Stomach (tissue), 8 donors: ENCODE measurements at regions not wholly inside any gene's neighbourhood (a gene's known extent, or its start where the extent isn't known, plus 50 kb on each side); places are given as distances from the start of the nearest gene placed in this dataset.

Source experiments
- DNase-seq, 2 donors: peaks; one replicate each; pipeline versions ENCODE4 v3.0.0 to v3.0.0-alpha.2; 2013 to 2019
- H3K27ac ChIP-seq, 5 donors: fragments of 200-600 bp in 4 of 5; sonication (generic) in 4 of 5; one replicate each; pipeline ENCODE4 v1.5.1; 2013 to 2019; ENCODE audit warnings: mild to moderate bottlenecking in 1 of 5, moderate library complexity in 1 of 5
- H3K27me3 ChIP-seq, 3 donors: fragments of 200-600 bp; sonication (generic); one replicate each; pipeline ENCODE4 v1.5.1; 2017 to 2019; ENCODE audit warnings: mixed run types in 1 of 3
- H3K36me3 ChIP-seq, 4 donors: fragments of 200-600 bp; sonication (generic); 1 replicate in 3 of 4; 2 replicates in 1 of 4; pipeline ENCODE4 v1.5.1; 2016 to 2019
- H3K4me1 ChIP-seq, 4 donors: fragments of 200-600 bp; sonication (generic); one replicate each; pipeline ENCODE4 v1.5.1; 2016 to 2019
- H3K4me3 ChIP-seq, 4 donors: fragments of 200-600 bp; sonication (generic) in 3 of 4; one replicate each; pipeline ENCODE4 v1.5.1; 2016 to 2019; ENCODE audit warnings: mild to moderate bottlenecking in 1 of 4
- H3K9me3 ChIP-seq, 4 donors: fragments of 200-600 bp; sonication (generic); one replicate each; pipeline ENCODE4 v1.5.1; 2016 to 2019
- EP300 ChIP-seq: sonication (generic); formaldehyde crosslinking; IDR thresholded peaks from one replicate; pipeline ENCODE4 v1.6.1; 2017; ENCODE audit warnings: antibody characterized with exemption
- POLR2A ChIP-seq, 4 donors: fragments of 450-650 bp; IDR thresholded peaks; one replicate each; pipeline ENCODE4 v1.6.1; 2016; ENCODE audit warnings: antibody characterized with exemption in 4 of 4, control low read depth in 2 of 4, mild to moderate bottlenecking in 1 of 4, moderate library complexity in 1 of 4
- POLR2AphosphoS5 ChIP-seq, 3 donors: sonication (generic); formaldehyde crosslinking; IDR thresholded peaks; one replicate each; pipeline ENCODE4 v1.6.1; 2016; ENCODE audit warnings: antibody characterized with exemption in 3 of 3
- WGBS, 5 donors: extraction: QIAGEN DNeasy Blood & Tissue Kit in 3 of 5; methylation state at CpG; one replicate each; pipeline versions ENCODE4 v1.1.5 to v1.1.7; 2013 to 2018; 5-methylcytosine and 5-hydroxymethylcytosine counted together
- intact Hi-C: fragments of 100-400 bp; cut with DNase I; formaldehyde crosslinking; loops from one replicate; pipeline ENCODE4 v1.15.1; 2023; ENCODE audit warnings: low total_unique reads
- TF ChIP-seq, protein P1 (sequence below), 7 experiments: fragments of 450-650 bp in 4 of 7; fragments of 200-600 bp in 3 of 7; sonication (generic) in 3 of 7; IDR thresholded peaks; one replicate each; pipeline ENCODE4 v1.5.1; 2016 to 2019; ENCODE audit warnings: antibody characterized with exemption in 7 of 7, control low read depth in 2 of 7, mild to moderate bottlenecking in 1 of 7
- donor health status: healthy with polysubstance abuse.
- donor health status: Bipolar disorder and iron deficiency.
- donor health status: healthy.

DNA sequence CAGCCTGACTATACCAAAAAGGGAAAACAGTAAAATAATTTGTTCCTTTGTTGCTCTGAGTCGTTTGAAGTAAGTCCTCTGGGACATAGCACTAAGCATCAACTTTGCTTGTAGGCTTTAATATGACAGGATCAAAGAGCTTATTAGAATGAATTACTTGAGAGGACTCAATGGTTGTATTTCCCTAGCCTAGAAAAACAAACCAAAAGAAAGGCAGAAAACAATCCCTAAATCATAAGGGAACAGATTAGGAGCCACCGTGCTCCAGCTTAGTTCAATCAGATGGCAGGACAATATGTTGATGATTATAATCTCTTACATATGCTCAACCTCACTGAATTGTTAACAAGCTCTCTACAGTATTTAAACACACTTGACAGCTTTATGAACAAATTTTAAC, 988.4 kb downstream of the FLRT2 start:
- no peak overlapping the region for H3K4me3 ChIP-seq
- H3K27ac ChIP-seq: no peak overlapping the region
- H3K27me3 ChIP-seq: no peaks in the 10 kb centered on the region
- DNase-seq: no peak
- H3K36me3 ChIP-seq: no peaks in the 10 kb centered on the region
- 26 to 45% (median 31%) methylated on average over 2 of the region's 2 CpGs for WGBS, 5 donors
- H3K9me3 ChIP-seq: no peaks in the 10 kb centered on the region
- peaks cover 0 to 20% (median 8%) of the 10 kb centered on the region in 4 donors for H3K4me1 ChIP-seq
- TF ChIP-seq POLR2A (IDR thresholded peaks at IDR 0.05): no peak
- intact Hi-C loops: no loop called here

DNA sequence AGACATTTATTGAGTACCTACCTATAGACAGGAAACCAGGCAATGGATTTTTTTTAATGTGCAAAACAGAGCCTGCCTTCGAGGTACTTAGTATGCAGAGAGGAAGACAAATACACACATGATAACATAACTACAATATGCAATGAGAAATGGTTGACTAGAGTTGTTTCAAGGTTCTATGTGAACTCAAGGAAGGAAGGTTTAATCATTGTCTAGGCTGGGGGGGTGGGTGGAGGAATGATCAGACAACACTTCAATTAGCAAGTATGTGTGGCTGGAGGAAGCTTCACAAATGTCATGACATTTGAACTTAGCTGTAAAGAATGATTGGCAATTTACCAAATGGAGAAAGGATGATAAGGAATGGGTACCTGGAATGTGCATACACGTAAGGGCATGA, 985.3 kb downstream of the FLRT2 start:
- no peaks in the 10 kb centered on the region for H3K36me3 ChIP-seq
- no peaks in the 10 kb centered on the region for H3K27me3 ChIP-seq
- H3K4me3 ChIP-seq: no peak overlapping the region
- DNase-seq: no peak
- H3K9me3 ChIP-seq: no peaks in the 10 kb centered on the region
- TF ChIP-seq POLR2AphosphoS5 (IDR thresholded peaks at IDR 0.05) (no peak), POLR2A (IDR thresholded peaks at IDR 0.05) (no peak)
- TF ChIP-seq, protein P1, sequence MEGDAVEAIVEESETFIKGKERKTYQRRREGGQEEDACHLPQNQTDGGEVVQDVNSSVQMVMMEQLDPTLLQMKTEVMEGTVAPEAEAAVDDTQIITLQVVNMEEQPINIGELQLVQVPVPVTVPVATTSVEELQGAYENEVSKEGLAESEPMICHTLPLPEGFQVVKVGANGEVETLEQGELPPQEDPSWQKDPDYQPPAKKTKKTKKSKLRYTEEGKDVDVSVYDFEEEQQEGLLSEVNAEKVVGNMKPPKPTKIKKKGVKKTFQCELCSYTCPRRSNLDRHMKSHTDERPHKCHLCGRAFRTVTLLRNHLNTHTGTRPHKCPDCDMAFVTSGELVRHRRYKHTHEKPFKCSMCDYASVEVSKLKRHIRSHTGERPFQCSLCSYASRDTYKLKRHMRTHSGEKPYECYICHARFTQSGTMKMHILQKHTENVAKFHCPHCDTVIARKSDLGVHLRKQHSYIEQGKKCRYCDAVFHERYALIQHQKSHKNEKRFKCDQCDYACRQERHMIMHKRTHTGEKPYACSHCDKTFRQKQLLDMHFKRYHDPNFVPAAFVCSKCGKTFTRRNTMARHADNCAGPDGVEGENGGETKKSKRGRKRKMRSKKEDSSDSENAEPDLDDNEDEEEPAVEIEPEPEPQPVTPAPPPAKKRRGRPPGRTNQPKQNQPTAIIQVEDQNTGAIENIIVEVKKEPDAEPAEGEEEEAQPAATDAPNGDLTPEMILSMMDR (IDR thresholded peaks at IDR 0.05): no peak
- H3K4me1 ChIP-seq: peaks cover 0 to 8% (median 0%) of the 10 kb centered on the region in 4 donors
- no peak overlapping the region for H3K27ac ChIP-seq
- WGBS, 5 donors: 30 to 59% (median 44%) methylated on average over 2 of the region's 2 CpGs
- intact Hi-C loops: no loop called here

DNA sequence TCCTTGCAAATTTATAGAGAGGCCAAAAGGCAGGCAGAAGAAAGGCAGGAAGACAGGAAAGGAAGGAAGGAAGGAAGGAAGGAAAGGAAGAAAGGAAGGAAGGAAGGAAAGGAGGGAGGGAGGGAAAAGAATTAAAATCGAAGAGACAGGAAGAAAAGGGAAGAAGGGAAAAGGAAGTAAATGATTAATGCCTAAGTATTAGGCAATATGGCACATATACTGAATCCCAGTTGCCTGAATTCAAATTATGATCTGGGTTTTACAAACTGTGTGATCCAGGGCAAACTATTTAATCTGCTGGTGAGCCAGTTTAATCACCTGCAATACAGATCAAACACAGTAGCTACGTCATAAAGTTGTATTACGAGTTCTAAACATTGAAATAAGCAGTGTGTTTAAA, 983.6 kb downstream of the FLRT2 start:
- Histone ChIP-seq H3K4me3 (no peak overlapping the region), H3K27ac (no peak overlapping the region), H3K36me3 (no peaks in the 10 kb centered on the region), H3K27me3 (no peaks in the 10 kb centered on the region), H3K4me1 (peaks cover 0 to 8% (median 0%) of the 10 kb centered on the region in 4 donors), H3K9me3 (no peaks in the 10 kb centered on the region)
- 35 to 51% (median 42%) methylated on average over 3 of the region's 3 CpGs for WGBS, 5 donors
- intact Hi-C loops: no loop called here
- TF ChIP-seq POLR2AphosphoS5 (IDR thresholded peaks at IDR 0.05): no peak
- DNase-seq: peak in 1 of 2 donors; percentile 14

DNA sequence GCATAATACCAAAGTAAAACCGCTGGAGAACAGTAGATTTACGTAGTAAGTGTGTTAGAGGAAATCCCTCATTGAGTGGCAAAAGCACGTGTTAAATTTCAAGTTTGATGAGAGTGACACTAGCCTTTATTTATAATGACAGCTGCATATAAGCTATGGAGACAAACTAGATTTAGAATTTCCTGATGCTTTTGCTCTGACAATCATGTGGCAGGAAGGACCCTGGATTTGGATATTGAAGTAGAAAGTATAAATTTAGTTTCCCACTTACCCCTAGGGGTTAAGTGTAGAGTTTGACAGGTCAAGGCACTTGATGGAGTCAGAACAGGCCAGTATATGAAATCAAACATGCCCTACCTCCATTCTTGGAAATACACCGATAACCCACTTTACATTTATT, 983.1 kb downstream of the FLRT2 start:
- DNase-seq: no peak

DNA sequence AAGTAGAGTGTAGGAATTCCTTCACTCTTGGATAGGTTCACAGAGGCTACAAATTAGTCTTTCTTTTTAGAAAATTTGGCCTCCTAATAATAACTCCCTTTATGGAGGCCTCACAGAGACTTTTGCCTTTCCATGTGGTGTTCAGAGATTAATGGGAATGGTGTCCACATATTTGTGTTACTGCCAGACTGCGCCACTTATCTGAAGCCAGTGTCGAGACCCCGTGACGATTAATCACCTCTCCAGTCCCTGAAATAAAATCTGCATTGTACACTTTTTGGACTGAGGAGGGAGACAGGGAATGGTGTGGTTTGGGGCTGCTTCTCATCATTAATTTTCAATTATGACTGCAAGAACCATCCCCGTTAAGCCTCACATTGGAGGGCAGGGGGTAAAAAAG, 980.5 kb downstream of the FLRT2 start:
- Histone ChIP-seq H3K36me3 (no peaks in the 10 kb centered on the region), H3K4me1 (peaks cover 0 to 8% (median 0%) of the 10 kb centered on the region in 4 donors), H3K27ac (no peak overlapping the region), H3K27me3 (no peaks in the 10 kb centered on the region), H3K9me3 (no peaks in the 10 kb centered on the region), H3K4me3 (no peak overlapping the region)
- TF ChIP-seq, protein P1 (IDR thresholded peaks at IDR 0.05): no peak
- TF ChIP-seq EP300 (no peak), POLR2AphosphoS5 (IDR thresholded peaks at IDR 0.05) (no peak), POLR2A (IDR thresholded peaks at IDR 0.05) (no peak)
- peak in 1 of 2 donors; percentile 61 for DNase-seq
- intact Hi-C loops: no loop called here
- WGBS, 5 donors: 60 to 86% (median 75%) methylated on average over 5 of the region's 5 CpGs

More for the DNA sequence above, 983.1 kb downstream of the FLRT2 start:
- Histone ChIP-seq H3K4me1 (peaks cover 0 to 8% (median 0%) of the 10 kb centered on the region in 4 donors), H3K36me3 (no peaks in the 10 kb centered on the region), H3K4me3 (no peak overlapping the region), H3K27me3 (no peaks in the 10 kb centered on the region), H3K9me3 (no peaks in the 10 kb centered on the region), H3K27ac (no peak overlapping the region)
- intact Hi-C loops: no loop called here
- 74 to 83% (median 81%) methylated on average over 4 of the region's 4 CpGs for WGBS, 5 donors
- TF ChIP-seq, protein P1 (IDR thresholded peaks at IDR 0.05): no peak
- TF ChIP-seq POLR2A (IDR thresholded peaks at IDR 0.05) (no peak), POLR2AphosphoS5 (IDR thresholded peaks at IDR 0.05) (no peak), EP300 (no peak)
